WERI-Rb-1 (cell line): ENCODE measurements at regions not wholly inside any gene's neighbourhood (a gene's known extent, or its start where the extent isn't known, plus 50 kb on each side); places are given as distances from the start of the nearest gene placed in this dataset.

ENCODE experiments used
- DNase-seq: peaks from one replicate; pipeline ENCODE4 v3.0.0-alpha.2; 2020
- H3K27ac ChIP-seq: fragments of 250-450 bp; sonication (Bioruptor Pico); 2 replicates; pipeline ENCODE4 v1.5.1; 2020; ENCODE audit warnings: mild to moderate bottlenecking, moderate library complexity
- H3K27me3 ChIP-seq: fragments of 250-450 bp; sonication (Bioruptor Pico); 2 replicates; pipeline ENCODE4 v1.5.1; 2021; ENCODE audit warnings: mild to moderate bottlenecking, low read depth, moderate library complexity; ENCODE audit not compliant: insufficient read depth, severe bottlenecking
- H3K36me3 ChIP-seq: fragments of 250-450 bp; sonication (Bioruptor Pico); 2 replicates; pipeline ENCODE4 v1.5.1; 2020; ENCODE audit warnings: mild to moderate bottlenecking, moderate library complexity
- H3K4me3 ChIP-seq: 2 replicates; pipeline ENCODE4 v1.5.1; 2011; ENCODE audit warnings: low read depth, mild to moderate bottlenecking, control low read depth, low read length
- H3K9me3 ChIP-seq: fragments of 250-450 bp; sonication (Bioruptor Pico); 2 replicates; pipeline ENCODE4 v1.5.1; 2021; ENCODE audit warnings: mild to moderate bottlenecking, moderate library complexity; ENCODE audit not compliant: severe bottlenecking
- CTCF ChIP-seq: IDR thresholded peaks from 2 replicates; pipeline ENCODE4 v1.5.1; 2011; ENCODE audit warnings: low read depth, mild to moderate bottlenecking, control low read depth, inconsistent platforms, low read length

- DNase-seq = no peak
- no peak overlapping the region for H3K27ac ChIP-seq
- TF ChIP-seq CTCF = no peak
- H3K36me3 ChIP-seq = no peaks in the 10 kb centered on the region
- H3K27me3 ChIP-seq = no peaks in the 10 kb centered on the region
- no peak overlapping the region for H3K4me3 ChIP-seq
- H3K9me3 ChIP-seq = no peaks in the 10 kb centered on the region
Measured at GRCh38 chr10:108902619-108903285, 1020.6 kb downstream of the XPNPEP1 start.

DNA sequence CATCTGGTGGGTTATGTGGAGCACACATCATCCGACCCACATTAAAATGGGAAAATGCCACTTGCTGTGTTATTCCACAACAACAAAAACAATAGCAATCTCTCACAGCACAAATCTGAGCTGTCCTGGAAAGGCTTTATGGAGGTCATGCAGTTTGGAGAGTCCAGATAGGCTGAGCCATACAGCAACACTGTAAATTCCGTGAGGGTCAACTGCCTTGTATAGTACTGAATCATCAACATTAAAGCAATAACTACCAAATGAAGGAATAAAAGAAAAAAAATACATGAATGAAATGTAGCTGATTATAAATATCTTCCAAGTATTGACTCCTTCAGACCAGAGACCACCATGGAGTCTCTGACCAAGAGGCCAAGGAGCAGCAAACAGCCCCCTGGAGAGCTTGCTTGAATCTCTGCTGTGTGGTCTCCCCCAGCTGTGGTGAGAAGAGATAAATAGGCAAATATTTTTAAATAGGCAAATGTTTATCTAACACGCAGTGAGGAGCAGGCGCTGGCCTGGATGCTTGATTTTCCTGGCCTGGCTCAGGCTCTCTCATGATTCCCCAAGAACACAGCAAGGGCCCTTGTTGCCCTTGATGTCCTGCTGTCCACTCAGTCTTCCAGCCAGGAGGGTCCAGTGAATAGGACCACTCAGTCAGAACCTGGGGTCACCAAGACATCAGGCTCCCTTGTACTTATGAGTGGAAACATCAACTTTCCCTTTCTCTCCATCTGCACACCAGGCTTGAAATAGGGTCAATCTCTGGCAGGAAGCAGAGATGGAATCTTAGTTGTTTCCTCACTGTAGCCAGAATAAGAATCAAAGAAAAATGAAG, 1021.3 kb downstream of the XPNPEP1 start:
- H3K27ac ChIP-seq = no peak overlapping the region
- H3K36me3 ChIP-seq = no peaks in the 10 kb centered on the region
- TF ChIP-seq CTCF = no peak
- no peak for DNase-seq
- H3K9me3 ChIP-seq = no peaks in the 10 kb centered on the region
- no peaks in the 10 kb centered on the region for H3K27me3 ChIP-seq
- no peak overlapping the region for H3K4me3 ChIP-seq

DNA sequence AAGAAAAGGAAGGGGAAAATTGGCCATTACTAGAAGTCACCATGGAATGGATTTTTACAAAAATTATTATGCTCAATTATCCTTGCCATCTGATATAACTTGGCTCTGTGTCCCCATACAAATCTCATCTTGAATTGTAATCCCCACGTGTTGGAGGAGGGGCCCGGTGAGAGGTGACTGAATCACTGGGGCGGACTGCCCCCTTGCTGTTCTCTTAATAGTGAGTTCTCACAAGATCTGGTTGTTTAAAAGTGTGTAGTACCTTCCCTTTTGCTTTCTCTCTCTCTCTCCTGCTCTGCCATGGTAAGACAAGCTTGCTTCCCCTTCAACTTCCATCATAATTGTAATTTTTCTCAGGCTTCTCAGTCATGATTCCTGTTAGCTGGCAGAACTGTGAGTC, 1023.6 kb downstream of the XPNPEP1 start:
- no peaks in the 10 kb centered on the region for H3K36me3 ChIP-seq
- 0 out of 2 replicates have a peak, but pooled peaks have one; percentile 16 for TF ChIP-seq CTCF
- DNase-seq = peak; percentile 37
- no peak overlapping the region for H3K27ac ChIP-seq
- H3K27me3 ChIP-seq = no peaks in the 10 kb centered on the region
- no peaks in the 10 kb centered on the region for H3K9me3 ChIP-seq
- no peak overlapping the region for H3K4me3 ChIP-seq

GRCh38 chr10:108894402-108895301, 1028.7 kb downstream of the XPNPEP1 start:
- no peaks in the 10 kb centered on the region for H3K9me3 ChIP-seq
- H3K4me3 ChIP-seq = no peak overlapping the region
- no peaks in the 10 kb centered on the region for H3K36me3 ChIP-seq
- no peaks in the 10 kb centered on the region for H3K27me3 ChIP-seq
- no peak for DNase-seq
- no peak overlapping the region for H3K27ac ChIP-seq
- no peak for TF ChIP-seq CTCF

GRCh38 chr10:108877095-108877561, 1046.2 kb downstream of the XPNPEP1 start:
- Histone ChIP-seq H3K9me3 (no peaks in the 10 kb centered on the region), H3K27me3 (no peaks in the 10 kb centered on the region), H3K4me3 (no peak overlapping the region), H3K36me3 (no peaks in the 10 kb centered on the region), H3K27ac (no peak overlapping the region)
- no peak for TF ChIP-seq CTCF
- no peak for DNase-seq
